OCI-LY3 (cell line): ENCODE measurements at regions not wholly inside any gene's neighbourhood (a gene's known extent, or its start where the extent isn't known, plus 50 kb on each side); places are given as distances from the start of the nearest gene placed in this dataset.

Source experiments
- EZH2phosphoT487 ChIP-seq: fragments of 200-600 bp; shearing (Covaris generic); IDR thresholded peaks from 2 replicates; pipeline ENCODE4 v1.6.1; 2018; ENCODE audit warnings: antibody characterized with exemption, mixed run types, low read depth
- TF ChIP-seq, protein P1 (sequence below): fragments of 200-600, 300-600 bp; sonication (generic); IDR thresholded peaks from 2 replicates; pipeline ENCODE4 v1.5.1; 2014; ENCODE audit warnings: antibody characterized with exemption, low read length, low read depth

DNA sequence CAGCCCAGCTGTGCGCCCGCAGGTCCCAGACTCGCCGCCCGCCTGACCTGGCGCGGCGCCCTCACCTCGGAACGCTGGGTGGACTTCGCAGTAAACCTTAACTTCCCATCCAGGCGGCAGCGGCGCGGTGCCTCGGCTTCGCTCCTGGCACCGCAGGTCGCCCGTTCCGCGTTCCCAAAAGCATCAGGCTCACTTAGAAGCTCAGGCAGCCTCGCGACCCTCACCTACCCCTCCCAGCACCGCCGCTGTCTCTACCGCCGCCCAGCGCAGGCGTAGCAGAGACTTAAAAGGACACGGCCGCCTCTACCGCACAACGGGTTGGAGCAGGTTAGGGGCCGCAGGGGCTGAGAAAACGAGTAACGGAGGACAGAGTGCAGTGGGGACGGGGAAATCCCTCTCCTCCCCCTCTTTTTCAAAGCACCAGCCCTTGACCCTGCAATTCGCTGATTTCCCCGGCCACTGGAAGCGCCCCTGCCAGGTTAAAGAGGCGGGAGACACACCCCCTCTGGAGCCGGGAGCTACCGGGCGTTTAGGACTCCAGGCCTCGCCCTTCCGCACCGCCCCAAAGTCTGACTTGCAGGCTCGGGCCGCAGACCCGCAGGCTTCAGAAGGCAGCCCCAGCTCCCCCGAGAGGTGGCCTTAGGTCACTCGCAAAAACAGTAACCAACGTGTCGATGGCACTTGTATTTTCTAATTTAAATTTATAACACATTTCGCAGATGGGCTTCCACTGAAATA, 328.5 kb downstream of the FAM72C start:
- no peak for TF ChIP-seq EZH2phosphoT487
- TF ChIP-seq, protein P1, sequence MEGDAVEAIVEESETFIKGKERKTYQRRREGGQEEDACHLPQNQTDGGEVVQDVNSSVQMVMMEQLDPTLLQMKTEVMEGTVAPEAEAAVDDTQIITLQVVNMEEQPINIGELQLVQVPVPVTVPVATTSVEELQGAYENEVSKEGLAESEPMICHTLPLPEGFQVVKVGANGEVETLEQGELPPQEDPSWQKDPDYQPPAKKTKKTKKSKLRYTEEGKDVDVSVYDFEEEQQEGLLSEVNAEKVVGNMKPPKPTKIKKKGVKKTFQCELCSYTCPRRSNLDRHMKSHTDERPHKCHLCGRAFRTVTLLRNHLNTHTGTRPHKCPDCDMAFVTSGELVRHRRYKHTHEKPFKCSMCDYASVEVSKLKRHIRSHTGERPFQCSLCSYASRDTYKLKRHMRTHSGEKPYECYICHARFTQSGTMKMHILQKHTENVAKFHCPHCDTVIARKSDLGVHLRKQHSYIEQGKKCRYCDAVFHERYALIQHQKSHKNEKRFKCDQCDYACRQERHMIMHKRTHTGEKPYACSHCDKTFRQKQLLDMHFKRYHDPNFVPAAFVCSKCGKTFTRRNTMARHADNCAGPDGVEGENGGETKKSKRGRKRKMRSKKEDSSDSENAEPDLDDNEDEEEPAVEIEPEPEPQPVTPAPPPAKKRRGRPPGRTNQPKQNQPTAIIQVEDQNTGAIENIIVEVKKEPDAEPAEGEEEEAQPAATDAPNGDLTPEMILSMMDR = no peak
